ENCODE measurements at regions not wholly inside any gene's neighbourhood (a gene's known extent, or its start where the extent isn't known, plus 50 kb on each side); places are given as distances from the start of the nearest gene placed in this dataset.

DNA sequence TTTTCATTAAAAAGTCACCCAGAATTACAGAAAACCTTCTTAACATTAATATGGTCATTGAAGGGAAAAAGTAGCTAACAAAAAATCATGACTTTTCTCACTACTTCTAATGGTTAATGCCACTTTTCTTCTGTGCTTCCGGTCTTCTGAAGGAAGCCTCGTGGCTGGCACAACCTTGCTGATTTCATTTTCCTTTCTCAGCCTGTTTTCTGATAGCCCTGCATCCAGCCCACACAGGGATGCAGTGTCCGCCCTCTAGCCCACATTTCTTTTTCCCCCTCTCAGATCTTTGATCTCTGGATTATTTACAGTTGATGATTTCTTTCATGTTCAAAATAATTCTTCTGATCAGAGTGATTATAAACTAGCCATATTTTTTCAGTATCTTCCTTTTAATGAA lies 655.4 kb upstream of the EPHA7 start:
- Histone ChIP-seq H3K9me3 (no peaks in the 10 kb centered on the region), H3K36me3 (no peaks in the 10 kb centered on the region)
- intact Hi-C loops (cut with DNase I): no loop called here

DNA sequence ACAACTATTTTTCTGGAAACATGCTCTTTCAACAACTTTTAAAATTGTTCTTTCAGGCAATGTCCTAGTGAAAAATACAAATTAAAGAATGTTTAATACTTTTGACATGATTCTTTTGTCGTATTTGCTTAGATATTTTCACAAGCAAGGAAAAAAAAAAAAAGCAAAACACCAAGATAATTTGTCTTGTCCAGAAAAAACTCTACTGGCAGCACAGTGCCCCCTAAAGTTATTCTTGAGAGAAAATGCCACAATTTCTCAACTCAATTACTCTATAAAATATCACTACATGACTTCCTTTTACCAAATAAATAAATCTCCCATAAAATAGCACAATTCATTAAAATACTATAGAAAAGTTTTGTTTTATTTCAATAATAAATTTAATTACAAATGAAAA lies 652.5 kb upstream of the EPHA7 start:
- intact Hi-C loops (cut with DNase I): no loop called here
- Histone ChIP-seq H3K27me3 (no peaks in the 10 kb centered on the region), H3K4me1 (no peaks in the 10 kb centered on the region), H3K27ac (no peak overlapping the region), H3K36me3 (no peaks in the 10 kb centered on the region), H3K9me3 (no peaks in the 10 kb centered on the region), H3K4me3 (no peak overlapping the region)
- TF ChIP-seq POLR2AphosphoS5 (IDR thresholded peaks at IDR 0.05; ENCODE audit: insufficient read depth in 1 of 2, low read depth in 1 of 2): no peak
- TF ChIP-seq POLR2A (IDR thresholded peaks at IDR 0.05): no peak
- no peak for TF ChIP-seq CTCF (IDR thresholded peaks at IDR 0.05)
- no peak for DNase-seq (ENCODE audit: extremely low spot score in 2 of 2)

More for the DNA sequence above, 655.4 kb upstream of the EPHA7 start:
- no peak overlapping the region for H3K27ac ChIP-seq
- H3K4me3 ChIP-seq: no peak overlapping the region
- no peaks in the 10 kb centered on the region for H3K4me1 ChIP-seq
- H3K27me3 ChIP-seq: no peaks in the 10 kb centered on the region
- DNase-seq (ENCODE audit: extremely low spot score in 2 of 2): no peak
- TF ChIP-seq POLR2A (IDR thresholded peaks at IDR 0.05): no peak
- no peak for TF ChIP-seq CTCF (IDR thresholded peaks at IDR 0.05)
- TF ChIP-seq POLR2AphosphoS5 (IDR thresholded peaks at IDR 0.05; ENCODE audit: insufficient read depth in 1 of 2, low read depth in 1 of 2): no peak

DNA sequence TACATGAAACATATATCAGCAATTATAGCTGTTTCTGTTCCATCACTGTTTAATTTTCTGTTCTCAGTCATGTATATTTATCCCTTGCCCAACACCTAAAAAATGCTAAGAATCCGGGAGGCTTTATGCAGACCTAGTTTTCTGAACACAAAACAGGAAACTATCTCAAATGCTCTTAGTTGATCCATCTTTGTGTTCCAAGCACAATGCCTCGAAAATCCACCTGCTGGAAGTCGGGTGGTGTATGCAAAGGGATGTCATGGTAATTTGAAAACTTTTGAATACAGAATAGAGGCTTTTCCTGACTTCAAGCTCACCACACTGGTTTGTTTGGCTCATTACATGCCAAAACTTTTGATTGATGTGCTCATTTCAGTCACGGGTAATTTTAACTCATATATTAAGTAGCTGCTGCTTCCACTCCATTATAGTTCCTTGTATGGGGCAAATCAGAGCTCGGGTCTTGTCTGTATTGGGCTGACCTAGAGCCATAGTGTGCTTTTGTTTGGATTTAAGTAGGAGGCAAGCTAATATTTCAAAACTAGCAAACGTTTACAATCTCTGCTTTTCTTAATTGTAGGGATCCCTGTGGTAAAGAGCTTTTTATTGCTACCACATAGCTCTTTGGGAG lies 646.5 kb upstream of the EPHA7 start:
- DNase-seq (ENCODE audit: extremely low spot score in 2 of 2): no peak

DNA sequence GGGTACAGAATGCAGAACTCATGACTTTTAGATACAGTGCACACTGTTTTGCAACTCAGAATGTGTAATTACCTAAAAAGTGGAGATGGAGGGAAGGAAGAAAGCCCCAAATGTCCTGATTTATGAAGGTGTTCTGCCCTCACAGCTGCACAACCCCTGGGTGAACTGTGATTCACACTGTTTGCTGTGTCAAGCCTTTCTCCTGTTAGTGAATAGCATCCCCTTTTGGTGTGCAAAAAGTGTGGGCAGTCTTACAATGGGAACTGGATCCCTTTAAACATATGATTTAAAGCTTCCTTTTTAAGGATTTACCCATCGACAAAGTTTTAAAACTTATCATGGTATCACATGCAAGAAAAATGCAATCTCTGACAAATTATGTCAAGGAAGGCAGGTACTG lies 633.4 kb upstream of the EPHA7 start:
- Histone ChIP-seq H3K27me3 (no peaks in the 10 kb centered on the region), H3K36me3 (no peaks in the 10 kb centered on the region), H3K27ac (no peak overlapping the region), H3K4me3 (no peak overlapping the region), H3K9me3 (no peaks in the 10 kb centered on the region), H3K4me1 (no peaks in the 10 kb centered on the region)
- intact Hi-C loops (cut with DNase I): no loop called here
- DNase-seq (ENCODE audit: extremely low spot score in 2 of 2): no peak
- TF ChIP-seq CTCF (IDR thresholded peaks at IDR 0.05) (no peak), POLR2A (IDR thresholded peaks at IDR 0.05) (no peak), POLR2AphosphoS5 (IDR thresholded peaks at IDR 0.05; ENCODE audit: insufficient read depth in 1 of 2, low read depth in 1 of 2) (no peak)

More for the DNA sequence above, 646.5 kb upstream of the EPHA7 start:
- no peak overlapping the region for H3K27ac ChIP-seq
- no peak overlapping the region for H3K4me3 ChIP-seq
- no peaks in the 10 kb centered on the region for H3K36me3 ChIP-seq
- no peaks in the 10 kb centered on the region for H3K27me3 ChIP-seq
- H3K4me1 ChIP-seq: no peaks in the 10 kb centered on the region
- H3K9me3 ChIP-seq: no peaks in the 10 kb centered on the region
- intact Hi-C loops (cut with DNase I): no loop called here
- no peak for TF ChIP-seq CTCF (IDR thresholded peaks at IDR 0.05)
- TF ChIP-seq POLR2A (IDR thresholded peaks at IDR 0.05): no peak
- TF ChIP-seq POLR2AphosphoS5 (IDR thresholded peaks at IDR 0.05; ENCODE audit: insufficient read depth in 1 of 2, low read depth in 1 of 2): no peak

- no peak for DNase-seq (ENCODE audit: extremely low spot score in 2 of 2)
- TF ChIP-seq CTCF (IDR thresholded peaks at IDR 0.05) (no peak), POLR2A (IDR thresholded peaks at IDR 0.05) (no peak)
- intact Hi-C loops (cut with DNase I): no loop called here
- Histone ChIP-seq H3K27me3 (no peaks in the 10 kb centered on the region), H3K27ac (no peak overlapping the region), H3K36me3 (no peaks in the 10 kb centered on the region), H3K4me3 (no peak overlapping the region), H3K4me1 (no peaks in the 10 kb centered on the region), H3K9me3 (no peaks in the 10 kb centered on the region)
Observed at GRCh38 chr6:94050515-94050914, 631.2 kb upstream of the EPHA7 start.
